ENCODE measurements at regions not wholly inside any gene's neighbourhood (a gene's known extent, or its start where the extent isn't known, plus 50 kb on each side); places are given as distances from the start of the nearest gene placed in this dataset.
A peak's percentile ranks its signal among the peaks of the same experiment; 100 is the strongest.
"Not testable (repeated sequence)": the region's sequence is repeated elsewhere in the genome, so short reads cannot be mapped to it uniquely, and the experiment has no call there.

DNA sequence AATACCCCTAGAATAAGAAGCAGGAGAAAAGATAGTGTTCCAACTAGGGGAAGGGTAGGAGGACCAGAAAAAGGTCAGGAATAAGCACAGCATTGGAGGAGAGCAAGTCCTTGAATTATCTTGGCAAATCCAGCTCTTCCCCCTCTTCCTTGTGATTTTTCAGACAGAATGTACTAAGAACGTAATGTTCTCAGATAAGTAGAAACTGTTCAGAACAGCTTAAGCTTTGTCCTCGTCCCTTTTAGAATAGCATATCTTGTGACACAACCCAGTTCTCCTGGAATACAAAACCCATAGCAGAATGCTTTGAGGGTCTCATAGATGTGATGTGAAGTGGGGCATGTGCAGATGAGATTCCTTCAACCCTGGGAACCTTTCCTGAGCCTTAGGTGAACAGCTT, 97.4 kb downstream of the EMB start:
- no peak for DNase-seq (ENCODE audit: low read depth)

DNA sequence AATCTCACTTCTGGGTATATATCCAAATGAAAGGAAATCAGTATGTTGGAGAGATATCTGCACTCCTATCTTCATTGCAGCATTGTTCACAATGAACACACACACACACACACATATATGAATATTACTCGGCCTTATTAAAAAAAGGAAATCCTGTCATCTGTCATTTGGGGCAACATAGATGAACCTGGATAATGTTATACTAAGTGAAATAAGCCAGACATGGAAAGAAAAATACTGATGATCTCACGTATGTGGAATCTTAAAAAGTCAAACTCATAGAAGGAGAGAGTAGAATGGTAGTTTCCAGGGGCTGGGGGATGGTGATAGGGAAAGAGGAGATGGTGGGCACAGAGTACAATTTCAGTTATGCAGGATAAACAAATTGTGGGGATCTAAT, 100.3 kb downstream of the EMB start:
- DNase-seq (ENCODE audit: low read depth), result no peak

DNA sequence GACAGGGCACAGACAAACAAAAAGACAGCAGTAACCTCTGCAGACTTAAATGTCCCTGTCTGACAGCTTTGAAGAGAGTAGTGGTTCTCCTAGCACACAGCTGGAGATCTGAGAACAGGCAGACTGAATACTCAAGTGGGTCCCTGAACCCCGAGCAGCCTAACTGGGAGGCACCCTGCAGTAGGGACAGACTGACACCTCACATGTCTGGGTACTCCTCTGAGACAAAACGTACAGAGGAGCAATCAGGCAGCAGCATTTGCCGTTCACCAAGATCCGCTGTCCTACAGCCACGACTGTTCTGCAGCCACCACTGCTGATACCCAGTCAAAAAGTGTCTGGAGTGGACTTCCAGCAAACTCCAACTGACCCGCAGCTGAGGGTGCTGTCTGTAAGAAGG, 110.5 kb downstream of the EMB start:
- DNase-seq (ENCODE audit: low read depth), result not testable (repeated sequence)

DNA sequence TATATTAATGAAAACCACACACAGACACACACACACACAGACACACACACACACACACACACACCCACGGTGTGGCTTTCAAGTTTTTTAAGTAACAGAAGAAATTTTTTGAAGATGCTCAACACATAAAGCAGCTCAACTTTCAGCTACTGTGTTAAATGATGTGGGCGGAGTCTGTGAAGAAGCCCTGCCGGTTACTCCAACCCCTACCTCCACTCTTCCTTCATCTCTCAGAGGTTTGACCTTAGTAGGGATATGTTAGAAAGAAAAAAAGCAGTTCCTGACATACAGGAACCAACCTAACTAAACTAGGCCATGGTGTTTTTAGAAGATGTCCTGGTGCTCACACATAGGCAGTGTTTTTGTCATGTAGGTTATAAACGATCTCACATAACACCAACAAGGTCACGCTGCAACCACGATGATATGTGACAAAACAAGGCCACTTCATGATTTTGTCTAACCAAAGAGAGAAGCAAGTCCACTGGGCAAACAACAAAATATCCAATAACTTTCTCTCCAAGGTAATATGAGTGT, 112.8 kb downstream of the EMB start:
- no peak for DNase-seq (ENCODE audit: low read depth)

DNA sequence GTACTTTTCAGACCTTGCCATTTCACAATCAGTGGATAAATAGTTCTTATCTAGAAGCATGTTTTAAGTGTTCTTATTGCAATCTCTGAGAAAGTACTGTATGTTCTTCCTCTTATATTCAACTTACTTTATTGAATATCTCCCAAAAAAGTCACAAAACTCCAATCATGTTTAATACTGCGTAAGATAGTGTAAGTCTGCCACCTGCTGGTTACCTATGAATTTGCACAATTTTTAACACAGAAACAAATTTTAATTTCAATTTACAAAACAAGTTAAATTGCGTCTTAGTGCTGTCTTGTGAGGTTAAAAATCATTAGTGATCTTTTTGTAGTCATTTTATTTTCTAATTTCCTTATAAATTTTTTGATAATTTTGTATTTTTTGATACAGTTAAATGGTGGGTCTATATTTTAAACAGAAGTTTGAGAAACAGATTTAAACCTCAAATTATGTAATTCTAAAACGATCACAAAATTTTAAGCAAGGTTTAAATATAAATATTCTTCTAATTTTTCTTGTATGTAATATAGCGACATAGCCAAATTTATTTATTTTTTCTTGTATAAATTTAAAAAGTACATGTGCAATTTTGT, 115.8 kb downstream of the EMB start:
- DNase-seq (ENCODE audit: low read depth), result no peak

DNA sequence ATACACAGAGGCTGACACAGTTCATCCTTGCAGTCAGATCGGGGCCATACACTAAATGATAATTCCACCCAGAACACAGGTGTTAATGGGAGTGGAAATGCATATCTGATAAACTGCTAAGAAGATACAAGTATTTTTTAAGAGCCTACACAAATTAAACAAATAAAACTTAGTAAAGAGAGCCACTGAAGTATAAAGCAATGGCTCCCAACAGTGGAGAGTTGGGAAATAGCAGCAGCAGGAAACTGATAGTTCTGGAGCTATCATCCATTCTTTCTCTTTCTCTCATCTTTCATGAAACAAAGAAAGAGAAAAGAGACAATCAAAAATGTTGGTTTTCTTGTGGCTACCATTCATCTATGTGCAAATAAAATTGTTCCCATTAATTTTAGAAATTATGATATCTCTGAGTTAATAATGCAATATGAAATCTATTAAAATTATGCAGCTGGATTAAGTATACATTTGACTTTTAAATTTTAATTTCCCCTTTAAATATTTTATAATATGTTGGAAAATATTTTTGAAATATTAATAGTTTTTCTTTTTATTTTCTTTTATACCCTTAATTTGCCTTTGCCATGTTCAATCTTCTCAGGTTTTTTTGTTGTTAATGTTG, 120.8 kb downstream of the EMB start:
- peak; percentile 6 for DNase-seq (ENCODE audit: low read depth)

DNA sequence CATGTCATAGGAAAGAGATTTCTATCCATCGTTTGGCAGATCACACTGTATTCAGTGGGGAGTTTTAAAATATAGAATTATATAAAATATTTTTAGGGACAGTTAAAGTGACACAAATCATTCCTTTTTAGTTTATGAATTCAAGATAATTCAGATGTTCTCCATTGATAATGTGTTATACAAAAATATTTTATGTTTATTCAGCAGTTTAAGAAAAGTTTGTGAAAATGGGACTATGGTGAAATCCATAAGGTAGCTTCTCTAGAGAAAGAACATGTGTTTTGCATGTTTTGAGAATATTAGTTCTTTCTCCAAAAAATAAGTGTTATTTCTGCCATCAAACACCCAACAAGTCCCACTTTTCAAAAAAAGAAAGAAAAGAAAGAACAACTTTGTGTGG, 122.9 kb downstream of the EMB start:
- DNase-seq (ENCODE audit: low read depth), result no peak

DNA sequence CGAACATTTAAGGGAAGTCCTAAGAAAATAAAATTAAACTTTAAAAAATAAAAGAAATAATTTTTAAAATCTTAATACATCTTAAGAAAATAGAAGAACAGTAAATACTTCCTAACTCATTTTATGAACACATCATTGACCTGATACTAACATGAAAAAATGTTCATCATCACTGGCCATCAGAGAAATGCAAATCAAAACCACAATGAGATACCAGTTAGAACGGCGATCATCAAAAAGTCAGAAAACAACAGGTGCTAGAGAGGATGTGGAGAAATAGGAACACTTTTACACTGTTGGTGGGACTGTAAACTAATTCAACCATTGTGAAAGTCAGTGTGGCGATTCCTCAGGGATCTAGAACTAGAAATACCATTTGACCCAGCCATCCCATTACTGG, 134.6 kb downstream of the EMB start:
- DNase-seq (ENCODE audit: low read depth), result not testable (repeated sequence)

DNA sequence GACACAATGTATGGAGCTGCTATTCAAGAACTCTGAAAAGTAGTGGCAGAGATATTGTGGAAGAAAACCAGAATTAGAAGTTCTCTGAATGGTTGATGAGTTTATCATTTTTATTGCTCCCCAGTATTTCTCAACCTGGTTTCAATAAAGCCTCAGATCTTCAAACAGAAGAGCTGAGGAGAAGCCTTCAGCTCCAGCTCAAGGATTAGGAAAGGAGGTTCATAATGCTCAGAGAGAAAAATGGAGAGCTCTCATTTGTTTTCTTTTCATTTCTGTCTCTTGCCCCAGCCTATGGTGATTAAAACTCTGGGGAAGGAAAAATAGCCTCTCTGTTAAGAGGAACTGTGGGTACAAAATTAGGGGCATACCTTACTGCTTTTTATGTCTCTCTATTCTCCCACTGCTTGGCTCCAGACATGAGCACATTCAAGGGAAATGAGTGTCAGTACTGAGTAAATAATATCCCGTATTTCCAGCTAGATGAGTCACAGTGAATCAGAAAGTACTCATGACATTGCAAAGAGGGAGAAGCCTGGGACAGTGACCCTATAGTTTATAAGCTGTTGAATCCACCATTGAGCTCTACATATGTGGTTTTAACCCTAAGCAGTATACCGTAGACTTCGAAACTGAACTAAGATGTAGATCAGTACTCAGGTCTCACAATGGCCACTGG, 138.1 kb downstream of the EMB start:
- peak; percentile 95 for DNase-seq (ENCODE audit: low read depth)

DNA sequence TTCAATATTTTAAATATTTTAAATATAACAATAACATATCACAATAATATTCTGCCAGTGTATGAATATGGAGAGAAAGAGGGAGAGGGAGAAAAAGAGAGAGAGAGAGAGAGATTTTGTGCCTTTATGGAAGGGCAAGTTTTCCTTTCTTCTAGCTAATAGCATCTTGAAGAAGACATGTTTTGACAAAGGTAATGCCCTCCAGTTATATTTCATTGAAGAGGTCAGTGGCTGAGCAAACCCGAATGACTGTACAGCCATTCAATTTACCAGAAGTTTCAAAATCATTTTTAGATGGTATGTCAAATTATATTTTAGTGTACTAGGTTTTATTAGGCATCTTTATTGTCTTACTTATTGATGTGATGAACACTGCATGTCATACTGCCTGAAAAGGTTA, 139.3 kb downstream of the EMB start:
- DNase-seq (ENCODE audit: low read depth), result no peak

DNA sequence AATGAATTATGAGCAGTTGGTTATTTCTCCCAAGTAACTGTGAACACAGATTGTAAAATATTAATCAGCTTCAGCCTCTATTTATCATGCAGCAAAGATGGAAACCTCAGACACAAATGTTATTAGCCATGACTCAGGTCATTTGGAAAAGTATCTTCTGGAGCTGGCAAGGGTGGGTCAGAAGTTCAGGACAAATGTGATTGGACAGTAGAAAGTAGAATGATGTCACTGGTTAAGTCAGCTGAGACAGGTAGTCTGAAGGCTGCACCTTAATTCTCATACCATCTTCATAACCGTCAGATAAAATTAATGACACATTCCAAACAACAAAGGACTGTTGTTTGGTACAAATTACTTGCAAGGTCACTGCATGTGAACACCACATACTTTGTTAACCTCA, 140.2 kb downstream of the EMB start:
- peak; percentile 20 for DNase-seq (ENCODE audit: low read depth)

DNA sequence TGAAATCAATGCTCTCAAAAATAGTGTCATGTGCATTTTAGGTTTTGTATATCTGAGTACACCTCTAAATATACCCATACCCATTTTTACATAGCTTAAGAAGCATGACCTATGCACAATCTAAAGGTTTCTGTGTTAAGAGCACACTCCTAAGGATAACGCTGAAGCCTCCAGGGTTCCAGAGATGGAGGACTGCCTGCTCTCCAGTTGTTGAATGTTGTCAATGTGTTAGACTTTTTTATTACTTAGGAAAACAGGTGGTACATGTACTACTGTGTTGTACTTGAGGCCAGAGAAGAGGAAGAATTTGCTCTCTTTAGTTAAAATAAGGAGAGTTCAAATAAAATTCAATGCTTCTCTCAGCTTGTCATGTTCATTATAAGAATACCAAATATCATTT, 141.2 kb downstream of the EMB start:
- no peak for DNase-seq (ENCODE audit: low read depth)

DNA sequence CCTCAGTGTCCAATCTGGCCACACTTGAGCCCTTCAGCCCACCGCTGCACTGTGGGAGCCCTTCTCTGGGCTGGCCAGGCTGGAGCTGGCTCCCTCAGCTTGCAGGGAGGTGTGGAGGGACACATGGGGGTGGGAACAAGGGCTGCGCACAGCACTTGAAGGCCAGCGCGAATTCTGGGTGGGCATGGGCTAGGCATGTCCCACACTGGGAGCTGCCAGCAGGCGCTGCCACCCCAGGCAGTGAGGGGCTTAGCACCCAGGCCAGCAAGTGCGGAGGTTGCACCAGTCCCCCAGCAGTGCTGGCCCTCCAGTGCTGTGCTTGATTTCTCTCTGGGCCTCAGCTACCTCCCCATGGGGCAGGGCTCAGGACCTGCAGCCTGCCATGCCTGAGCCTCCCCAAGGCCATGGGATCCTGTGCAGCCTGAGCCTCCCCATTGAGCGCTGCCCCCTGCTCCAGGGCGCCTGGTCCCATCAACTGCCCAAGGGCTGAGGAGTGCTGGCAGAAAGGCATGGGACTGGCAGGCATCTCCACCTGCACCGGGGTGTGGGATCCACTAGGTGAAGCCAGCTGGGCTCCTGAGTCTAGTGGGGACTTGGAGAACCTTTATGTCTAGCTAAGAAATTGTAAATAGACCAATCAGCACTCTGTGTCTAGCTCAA, 148.2 kb downstream of the EMB start:
- no peak for DNase-seq (ENCODE audit: low read depth)

DNA sequence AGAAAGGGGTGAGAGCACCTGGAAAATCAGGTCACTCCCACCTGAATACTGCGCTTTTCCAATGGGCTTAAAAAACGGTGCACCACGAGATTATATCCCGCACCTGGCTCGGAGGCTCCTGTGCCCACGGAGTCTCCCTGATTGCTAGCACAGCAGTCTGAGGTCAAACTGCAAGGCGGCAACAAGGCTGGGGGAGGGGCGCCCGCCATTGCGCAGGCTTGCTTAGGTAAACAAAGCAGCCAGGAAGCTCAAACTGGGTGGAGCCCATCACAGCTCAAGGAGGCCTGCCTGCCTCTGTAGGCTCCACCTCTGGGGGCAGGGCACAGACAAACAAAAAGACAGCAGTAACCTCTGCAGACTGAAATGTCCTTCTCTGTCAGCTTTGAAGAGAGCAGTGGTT, 160.6 kb downstream of the EMB start:
- DNase-seq (ENCODE audit: low read depth), result not testable (repeated sequence)
